ENCODE measurements at regions not wholly inside any gene's neighbourhood (a gene's known extent, or its start where the extent isn't known, plus 50 kb on each side); places are given as distances from the start of the nearest gene placed in this dataset.

DNA sequence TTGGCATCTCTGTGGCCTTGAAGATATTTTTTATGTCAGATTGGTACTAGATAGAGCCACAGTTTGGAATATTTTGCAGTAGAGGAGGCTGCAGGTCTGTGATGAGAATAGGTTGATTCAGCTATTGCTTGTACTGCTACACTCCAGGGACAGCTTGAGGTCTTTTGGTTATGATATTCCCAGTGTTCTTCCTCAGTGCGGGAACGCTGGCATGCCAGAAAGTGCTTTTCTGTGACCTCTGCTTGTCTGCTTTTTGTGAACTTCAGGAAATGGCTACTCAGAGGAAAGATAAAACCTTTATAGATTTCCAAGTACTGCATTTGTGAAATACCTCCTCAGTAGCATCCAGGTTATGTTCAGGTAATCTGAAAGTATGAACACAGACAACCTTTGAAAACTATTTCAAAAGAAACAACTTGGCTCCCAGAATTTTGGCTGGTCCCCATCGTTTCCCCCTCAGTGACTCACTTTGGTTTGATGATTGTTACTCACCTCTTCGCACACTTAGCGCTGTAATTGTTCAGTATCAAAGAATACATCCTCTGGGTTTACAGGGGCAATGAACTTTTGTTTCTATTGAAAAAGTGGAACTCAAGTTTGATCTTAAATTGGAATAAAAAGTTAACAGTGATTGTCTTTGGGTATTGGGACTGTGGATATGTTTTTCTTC lies 191.4 kb downstream of the HIPK3 start:
- WGBS (ENCODE audit: insufficient coverage): 100% methylated on average over 1 of the region's 5 CpGs
- H3K4me1 Mint-ChIP-seq: no peaks in the 10 kb centered on the region
- DNase-seq: no peak
- ChIA-PET POLR2A (no interaction called here), CTCF (no interaction called here)
- H3K4me3 Mint-ChIP-seq: no peak overlapping the region
- H3K4me3 ChIP-seq (ENCODE audit: control extremely low read depth in 1 of 5, extremely low read depth in 1 of 5, insufficient read depth in 1 of 5, low read depth in 2 of 5, low read length in 4 of 5): no peak overlapping the region
- H3K36me3 ChIP-seq (replicated peaks in 1 of 2; ENCODE audit: control extremely low read depth in 1 of 2, control insufficient read depth in 1 of 2, extremely low read depth in 1 of 2, insufficient read depth in 2 of 2, low read length in 1 of 2): no peaks in the 10 kb centered on the region
- H3K27ac Mint-ChIP-seq: no peak overlapping the region
- no peaks in the 10 kb centered on the region for H3K79me2 ChIP-seq (ENCODE audit: control insufficient read depth, insufficient read depth, low read length)
- peaks cover 33% of the 10 kb centered on the region for H3K27me3 Mint-ChIP-seq
- no peaks in the 10 kb centered on the region for H3K9me3 Mint-ChIP-seq (ENCODE audit: insufficient read depth)
- H3K4me1 ChIP-seq (ENCODE audit: control insufficient read depth in 2 of 2, insufficient read depth in 2 of 2, low read length in 2 of 2): no peaks in the 10 kb centered on the region
- no peak for ATAC-seq (ENCODE audit: low read depth)
- no peak overlapping the region for H3K9ac ChIP-seq (ENCODE audit: low read length)
- H4K20me1 ChIP-seq (ENCODE audit: control insufficient read depth, insufficient read depth, low read length, poor library complexity, severe bottlenecking): no peaks in the 10 kb centered on the region
- H3K27ac ChIP-seq (ENCODE audit: low read length in 2 of 2): no peak overlapping the region
- H3K27me3 ChIP-seq (replicated peaks in 1 of 4; ENCODE audit: control extremely low read depth in 1 of 4, control insufficient read depth in 3 of 4, insufficient read depth in 4 of 4, low read length in 3 of 4): no peaks in the 10 kb centered on the region
- intact Hi-C loops (cut with micrococcal nuclease): no loop called here
- no peak overlapping the region for H2AFZ ChIP-seq (ENCODE audit: insufficient read depth, low read depth, low read length, poor library complexity, severe bottlenecking)
- TF ChIP-seq, protein P1, sequence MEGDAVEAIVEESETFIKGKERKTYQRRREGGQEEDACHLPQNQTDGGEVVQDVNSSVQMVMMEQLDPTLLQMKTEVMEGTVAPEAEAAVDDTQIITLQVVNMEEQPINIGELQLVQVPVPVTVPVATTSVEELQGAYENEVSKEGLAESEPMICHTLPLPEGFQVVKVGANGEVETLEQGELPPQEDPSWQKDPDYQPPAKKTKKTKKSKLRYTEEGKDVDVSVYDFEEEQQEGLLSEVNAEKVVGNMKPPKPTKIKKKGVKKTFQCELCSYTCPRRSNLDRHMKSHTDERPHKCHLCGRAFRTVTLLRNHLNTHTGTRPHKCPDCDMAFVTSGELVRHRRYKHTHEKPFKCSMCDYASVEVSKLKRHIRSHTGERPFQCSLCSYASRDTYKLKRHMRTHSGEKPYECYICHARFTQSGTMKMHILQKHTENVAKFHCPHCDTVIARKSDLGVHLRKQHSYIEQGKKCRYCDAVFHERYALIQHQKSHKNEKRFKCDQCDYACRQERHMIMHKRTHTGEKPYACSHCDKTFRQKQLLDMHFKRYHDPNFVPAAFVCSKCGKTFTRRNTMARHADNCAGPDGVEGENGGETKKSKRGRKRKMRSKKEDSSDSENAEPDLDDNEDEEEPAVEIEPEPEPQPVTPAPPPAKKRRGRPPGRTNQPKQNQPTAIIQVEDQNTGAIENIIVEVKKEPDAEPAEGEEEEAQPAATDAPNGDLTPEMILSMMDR (IDR thresholded peaks at IDR 0.05): no peak
- no peak for TF ChIP-seq EZH2 (IDR thresholded peaks at IDR 0.05; ENCODE audit: borderline replicate concordance, insufficient read depth, low read depth, low read length, poor library complexity, severe bottlenecking)
- no peaks in the 10 kb centered on the region for H3K9me3 ChIP-seq (ENCODE audit: control extremely low read depth in 1 of 3, control insufficient read depth in 2 of 3, insufficient read depth in 1 of 3, low read length in 2 of 3)
- H3K4me2 ChIP-seq (replicated peaks; ENCODE audit: low read depth, low read length, poor library complexity, severe bottlenecking): no peak overlapping the region

DNA sequence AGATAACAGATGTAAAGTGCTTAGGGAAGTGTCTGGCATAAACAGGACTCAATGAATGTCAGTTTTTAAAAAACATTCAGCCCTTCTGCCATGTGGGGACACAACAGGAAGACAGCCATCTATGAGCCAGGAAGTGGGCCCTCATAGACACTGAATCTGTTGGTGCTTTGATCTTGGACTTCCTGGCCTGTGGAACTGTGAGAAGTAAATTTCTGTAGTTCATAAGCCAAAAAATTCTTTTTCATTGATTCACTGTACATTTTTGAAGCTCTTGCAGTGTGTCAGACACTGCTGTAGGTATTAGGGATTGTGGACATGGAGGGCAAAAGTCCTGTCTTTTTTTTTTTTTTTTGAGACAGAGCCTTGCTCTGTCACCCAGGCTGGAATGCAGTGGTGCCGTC lies 188.6 kb downstream of the HIPK3 start:
- intact Hi-C loops (cut with micrococcal nuclease): no loop called here
- ATAC-seq (ENCODE audit: low read depth) (no peak), DNase-seq (no peak)
- ChIA-PET CTCF (no interaction called here), POLR2A (no interaction called here)
- H3K79me2 ChIP-seq (ENCODE audit: control insufficient read depth, insufficient read depth, low read length): no peaks in the 10 kb centered on the region
- Mint-ChIP-seq H3K4me1 (no peaks in the 10 kb centered on the region), H3K4me3 (no peak overlapping the region), H3K27ac (no peak overlapping the region), H3K27me3 (peaks cover 16% of the 10 kb centered on the region), H3K9me3 (ENCODE audit: insufficient read depth) (no peaks in the 10 kb centered on the region)
- H3K9me3 ChIP-seq (ENCODE audit: control extremely low read depth in 1 of 3, control insufficient read depth in 2 of 3, insufficient read depth in 1 of 3, low read length in 2 of 3): no peaks in the 10 kb centered on the region
- no peak overlapping the region for H3K27ac ChIP-seq (ENCODE audit: low read length in 2 of 2)
- H3K27me3 ChIP-seq (replicated peaks in 1 of 4; ENCODE audit: control extremely low read depth in 1 of 4, control insufficient read depth in 3 of 4, insufficient read depth in 4 of 4, low read length in 3 of 4): no peaks in the 10 kb centered on the region
- no peaks in the 10 kb centered on the region for H3K4me1 ChIP-seq (ENCODE audit: control insufficient read depth in 2 of 2, insufficient read depth in 2 of 2, low read length in 2 of 2)
- no peaks in the 10 kb centered on the region for H3K36me3 ChIP-seq (replicated peaks in 1 of 2; ENCODE audit: control extremely low read depth in 1 of 2, control insufficient read depth in 1 of 2, extremely low read depth in 1 of 2, insufficient read depth in 2 of 2, low read length in 1 of 2)
- H4K20me1 ChIP-seq (ENCODE audit: control insufficient read depth, insufficient read depth, low read length, poor library complexity, severe bottlenecking): no peaks in the 10 kb centered on the region
- no peak for TF ChIP-seq EZH2 (IDR thresholded peaks at IDR 0.05; ENCODE audit: borderline replicate concordance, insufficient read depth, low read depth, low read length, poor library complexity, severe bottlenecking)
- TF ChIP-seq, protein P1 (IDR thresholded peaks at IDR 0.05): no peak
- H3K4me2 ChIP-seq (replicated peaks; ENCODE audit: low read depth, low read length, poor library complexity, severe bottlenecking): no peak overlapping the region
- H3K4me3 ChIP-seq (ENCODE audit: control extremely low read depth in 1 of 5, extremely low read depth in 1 of 5, insufficient read depth in 1 of 5, low read depth in 2 of 5, low read length in 4 of 5): no peak overlapping the region
- H3K9ac ChIP-seq (ENCODE audit: low read length): no peak overlapping the region
- no CpG with 5 or more reads among the region's 1 CpG for WGBS (ENCODE audit: insufficient coverage)
- no peak overlapping the region for H2AFZ ChIP-seq (ENCODE audit: insufficient read depth, low read depth, low read length, poor library complexity, severe bottlenecking)

Measured in B cell (primary cell).